HL-60 (cell line): ENCODE measurements at regions not wholly inside any gene's neighbourhood (a gene's known extent, or its start where the extent isn't known, plus 50 kb on each side); places are given as distances from the start of the nearest gene placed in this dataset.

ENCODE experiments used
- TF ChIP-seq, protein P1 (sequence below): IDR thresholded peaks from one replicate; pipeline ENCODE4 v1.5.1; 2011; ENCODE audit warnings: low read length, control low read depth, inconsistent platforms; ENCODE audit not compliant: insufficient read depth
- TF ChIP-seq, protein P2 (sequence below): IDR thresholded peaks from 2 replicates; pipeline ENCODE4 v1.6.1; 2012; ENCODE audit warnings: low read depth; ENCODE audit not compliant: insufficient replicate concordance

DNA sequence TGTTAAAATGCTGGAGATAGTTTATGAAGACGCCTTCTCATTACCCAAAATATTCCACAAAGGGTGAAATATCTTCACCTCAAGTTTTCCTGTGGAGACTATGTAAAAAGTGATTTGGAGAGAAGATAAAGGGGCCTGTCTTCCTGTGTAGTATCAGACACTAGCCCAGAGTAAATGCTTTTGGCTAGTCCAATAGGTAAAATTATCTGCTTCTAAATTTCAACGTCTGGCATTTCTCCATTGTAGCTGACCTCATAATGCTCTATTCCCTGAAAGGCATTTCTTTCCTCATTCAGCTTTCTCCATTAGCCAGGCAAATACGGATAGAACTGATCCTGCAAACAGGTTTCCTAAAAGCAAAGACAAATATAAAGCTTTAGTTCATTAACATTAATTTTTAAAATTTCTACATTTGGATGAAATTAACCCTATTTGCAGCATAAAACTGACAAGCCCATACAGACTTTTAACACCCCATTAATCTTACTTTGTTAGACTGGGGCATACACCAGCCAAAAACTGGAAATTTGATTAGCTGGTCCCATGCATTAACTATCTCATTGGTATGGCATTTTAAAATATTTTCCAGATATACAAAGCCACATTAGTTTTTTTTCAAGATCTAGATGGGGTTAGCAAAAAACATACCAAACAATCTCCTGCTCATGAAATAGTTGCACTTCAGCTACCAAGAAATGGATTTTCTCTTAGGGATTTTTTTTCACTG, 548.8 kb downstream of the EFNA5 start:
- TF ChIP-seq, protein P1, sequence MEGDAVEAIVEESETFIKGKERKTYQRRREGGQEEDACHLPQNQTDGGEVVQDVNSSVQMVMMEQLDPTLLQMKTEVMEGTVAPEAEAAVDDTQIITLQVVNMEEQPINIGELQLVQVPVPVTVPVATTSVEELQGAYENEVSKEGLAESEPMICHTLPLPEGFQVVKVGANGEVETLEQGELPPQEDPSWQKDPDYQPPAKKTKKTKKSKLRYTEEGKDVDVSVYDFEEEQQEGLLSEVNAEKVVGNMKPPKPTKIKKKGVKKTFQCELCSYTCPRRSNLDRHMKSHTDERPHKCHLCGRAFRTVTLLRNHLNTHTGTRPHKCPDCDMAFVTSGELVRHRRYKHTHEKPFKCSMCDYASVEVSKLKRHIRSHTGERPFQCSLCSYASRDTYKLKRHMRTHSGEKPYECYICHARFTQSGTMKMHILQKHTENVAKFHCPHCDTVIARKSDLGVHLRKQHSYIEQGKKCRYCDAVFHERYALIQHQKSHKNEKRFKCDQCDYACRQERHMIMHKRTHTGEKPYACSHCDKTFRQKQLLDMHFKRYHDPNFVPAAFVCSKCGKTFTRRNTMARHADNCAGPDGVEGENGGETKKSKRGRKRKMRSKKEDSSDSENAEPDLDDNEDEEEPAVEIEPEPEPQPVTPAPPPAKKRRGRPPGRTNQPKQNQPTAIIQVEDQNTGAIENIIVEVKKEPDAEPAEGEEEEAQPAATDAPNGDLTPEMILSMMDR, result no peak
- TF ChIP-seq, protein P2, sequence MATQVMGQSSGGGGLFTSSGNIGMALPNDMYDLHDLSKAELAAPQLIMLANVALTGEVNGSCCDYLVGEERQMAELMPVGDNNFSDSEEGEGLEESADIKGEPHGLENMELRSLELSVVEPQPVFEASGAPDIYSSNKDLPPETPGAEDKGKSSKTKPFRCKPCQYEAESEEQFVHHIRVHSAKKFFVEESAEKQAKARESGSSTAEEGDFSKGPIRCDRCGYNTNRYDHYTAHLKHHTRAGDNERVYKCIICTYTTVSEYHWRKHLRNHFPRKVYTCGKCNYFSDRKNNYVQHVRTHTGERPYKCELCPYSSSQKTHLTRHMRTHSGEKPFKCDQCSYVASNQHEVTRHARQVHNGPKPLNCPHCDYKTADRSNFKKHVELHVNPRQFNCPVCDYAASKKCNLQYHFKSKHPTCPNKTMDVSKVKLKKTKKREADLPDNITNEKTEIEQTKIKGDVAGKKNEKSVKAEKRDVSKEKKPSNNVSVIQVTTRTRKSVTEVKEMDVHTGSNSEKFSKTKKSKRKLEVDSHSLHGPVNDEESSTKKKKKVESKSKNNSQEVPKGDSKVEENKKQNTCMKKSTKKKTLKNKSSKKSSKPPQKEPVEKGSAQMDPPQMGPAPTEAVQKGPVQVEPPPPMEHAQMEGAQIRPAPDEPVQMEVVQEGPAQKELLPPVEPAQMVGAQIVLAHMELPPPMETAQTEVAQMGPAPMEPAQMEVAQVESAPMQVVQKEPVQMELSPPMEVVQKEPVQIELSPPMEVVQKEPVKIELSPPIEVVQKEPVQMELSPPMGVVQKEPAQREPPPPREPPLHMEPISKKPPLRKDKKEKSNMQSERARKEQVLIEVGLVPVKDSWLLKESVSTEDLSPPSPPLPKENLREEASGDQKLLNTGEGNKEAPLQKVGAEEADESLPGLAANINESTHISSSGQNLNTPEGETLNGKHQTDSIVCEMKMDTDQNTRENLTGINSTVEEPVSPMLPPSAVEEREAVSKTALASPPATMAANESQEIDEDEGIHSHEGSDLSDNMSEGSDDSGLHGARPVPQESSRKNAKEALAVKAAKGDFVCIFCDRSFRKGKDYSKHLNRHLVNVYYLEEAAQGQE, result no peak
